ENCODE measurements at regions not wholly inside any gene's neighbourhood (a gene's known extent, or its start where the extent isn't known, plus 50 kb on each side); places are given as distances from the start of the nearest gene placed in this dataset.

DNA sequence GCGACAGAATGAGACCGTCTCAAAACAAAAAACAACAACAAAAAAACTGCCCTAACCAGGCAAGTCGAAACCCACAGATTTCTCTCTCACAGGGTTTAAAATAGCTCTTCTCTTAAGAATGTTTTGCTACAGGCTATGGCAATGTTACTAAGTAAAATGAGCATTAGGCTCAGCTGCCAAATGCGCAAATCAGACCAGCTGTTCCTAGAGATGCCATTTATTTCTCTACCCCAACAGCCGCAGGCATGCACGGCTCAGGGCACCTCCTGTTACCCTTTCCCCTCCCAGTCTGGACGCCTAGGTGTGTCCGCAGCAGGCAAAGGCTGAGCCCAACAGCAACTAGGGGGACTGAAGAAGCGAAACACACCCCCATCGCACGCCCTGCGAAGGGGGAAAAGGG, 168.3 kb upstream of the MBL2 start:
- Mint-ChIP-seq H3K27me3 (no peaks in the 10 kb centered on the region), H3K4me1 (ENCODE audit: low read depth) (peaks cover 5% of the 10 kb centered on the region), H3K36me3 (ENCODE audit: insufficient read depth) (peaks cover 1% of the 10 kb centered on the region), H3K27ac (no peak overlapping the region), H3K4me3 (ENCODE audit: low read depth) (no peak overlapping the region), H3K9me3 (ENCODE audit: low read depth) (peaks cover 6% of the 10 kb centered on the region)
- no peak for DNase-seq (ENCODE audit: low spot score, unreplicated experiment)
- no peak for TF ChIP-seq CTCF (IDR thresholded peaks at IDR 0.05; ENCODE audit: unreplicated experiment)

GRCh38 chr10:52939894-52940293, 167.3 kb upstream of the MBL2 start:
- H3K4me1 Mint-ChIP-seq (ENCODE audit: low read depth): peaks cover 3% of the 10 kb centered on the region
- TF ChIP-seq CTCF (IDR thresholded peaks at IDR 0.05; ENCODE audit: unreplicated experiment): no peak
- no peak for DNase-seq (ENCODE audit: low spot score, unreplicated experiment)
- H3K27me3 Mint-ChIP-seq: no peaks in the 10 kb centered on the region
- H3K36me3 Mint-ChIP-seq (ENCODE audit: insufficient read depth): peaks cover 1% of the 10 kb centered on the region
- peaks cover 3% of the 10 kb centered on the region for H3K9me3 Mint-ChIP-seq (ENCODE audit: low read depth)
- no peak overlapping the region for H3K4me3 Mint-ChIP-seq (ENCODE audit: low read depth)
- no peak overlapping the region for H3K27ac Mint-ChIP-seq

- Mint-ChIP-seq H3K36me3 (ENCODE audit: insufficient read depth) (no peaks in the 10 kb centered on the region), H3K4me3 (ENCODE audit: low read depth) (no peak overlapping the region), H3K27ac (no peak overlapping the region), H3K4me1 (ENCODE audit: low read depth) (peaks cover 6% of the 10 kb centered on the region), H3K9me3 (ENCODE audit: low read depth) (no peaks in the 10 kb centered on the region), H3K27me3 (no peaks in the 10 kb centered on the region)
- DNase-seq (ENCODE audit: low spot score, unreplicated experiment): no peak
- no peak for TF ChIP-seq CTCF (IDR thresholded peaks at IDR 0.05; ENCODE audit: unreplicated experiment)
These were observed 161.2 kb upstream of the MBL2 start for GRCh38 chr10:52933748-52934147.

DNA sequence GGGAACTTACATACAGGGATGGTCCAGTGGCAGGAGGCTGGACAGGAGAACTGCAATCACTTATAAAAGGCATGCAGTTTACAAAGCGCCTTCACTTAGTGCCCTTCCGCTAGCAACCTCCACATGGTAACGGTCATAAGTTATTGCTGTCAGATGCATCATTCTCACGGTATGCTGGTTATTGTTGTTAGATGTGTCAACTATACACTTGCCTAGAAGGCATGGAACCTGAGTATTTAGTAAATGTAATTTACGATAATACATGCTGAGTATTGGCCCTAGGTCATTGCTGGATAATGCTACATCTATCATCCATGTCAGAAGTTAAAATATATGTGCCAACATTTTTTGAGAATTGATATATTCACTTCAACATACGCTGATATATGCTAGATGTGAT, 155.1 kb upstream of the MBL2 start:
- H3K27me3 Mint-ChIP-seq: no peaks in the 10 kb centered on the region

GRCh38 chr10:52923520-52923919, 150.9 kb upstream of the MBL2 start:
- H3K36me3 Mint-ChIP-seq (ENCODE audit: insufficient read depth): no peaks in the 10 kb centered on the region
- H3K27ac Mint-ChIP-seq: no peak overlapping the region
- DNase-seq (ENCODE audit: low spot score, unreplicated experiment): no peak
- TF ChIP-seq CTCF (IDR thresholded peaks at IDR 0.05; ENCODE audit: unreplicated experiment): no peak
- no peak overlapping the region for H3K4me3 Mint-ChIP-seq (ENCODE audit: low read depth)
- H3K9me3 Mint-ChIP-seq (ENCODE audit: low read depth): no peaks in the 10 kb centered on the region
- H3K4me1 Mint-ChIP-seq (ENCODE audit: low read depth): no peaks in the 10 kb centered on the region
- H3K27me3 Mint-ChIP-seq: no peaks in the 10 kb centered on the region

More for the DNA sequence above, 155.1 kb upstream of the MBL2 start:
- DNase-seq (ENCODE audit: low spot score, unreplicated experiment): no peak
- Mint-ChIP-seq H3K9me3 (ENCODE audit: low read depth) (no peaks in the 10 kb centered on the region), H3K36me3 (ENCODE audit: insufficient read depth) (no peaks in the 10 kb centered on the region), H3K27ac (no peak overlapping the region), H3K4me1 (ENCODE audit: low read depth) (no peaks in the 10 kb centered on the region), H3K4me3 (ENCODE audit: low read depth) (no peak overlapping the region)
- TF ChIP-seq CTCF (IDR thresholded peaks at IDR 0.05; ENCODE audit: unreplicated experiment): no peak

Measured in progenitor cell of endocrine pancreas (in vitro differentiated cells).